ENCODE measurements at regions not wholly inside any gene's neighbourhood (a gene's known extent, or its start where the extent isn't known, plus 50 kb on each side); places are given as distances from the start of the nearest gene placed in this dataset.

DNA sequence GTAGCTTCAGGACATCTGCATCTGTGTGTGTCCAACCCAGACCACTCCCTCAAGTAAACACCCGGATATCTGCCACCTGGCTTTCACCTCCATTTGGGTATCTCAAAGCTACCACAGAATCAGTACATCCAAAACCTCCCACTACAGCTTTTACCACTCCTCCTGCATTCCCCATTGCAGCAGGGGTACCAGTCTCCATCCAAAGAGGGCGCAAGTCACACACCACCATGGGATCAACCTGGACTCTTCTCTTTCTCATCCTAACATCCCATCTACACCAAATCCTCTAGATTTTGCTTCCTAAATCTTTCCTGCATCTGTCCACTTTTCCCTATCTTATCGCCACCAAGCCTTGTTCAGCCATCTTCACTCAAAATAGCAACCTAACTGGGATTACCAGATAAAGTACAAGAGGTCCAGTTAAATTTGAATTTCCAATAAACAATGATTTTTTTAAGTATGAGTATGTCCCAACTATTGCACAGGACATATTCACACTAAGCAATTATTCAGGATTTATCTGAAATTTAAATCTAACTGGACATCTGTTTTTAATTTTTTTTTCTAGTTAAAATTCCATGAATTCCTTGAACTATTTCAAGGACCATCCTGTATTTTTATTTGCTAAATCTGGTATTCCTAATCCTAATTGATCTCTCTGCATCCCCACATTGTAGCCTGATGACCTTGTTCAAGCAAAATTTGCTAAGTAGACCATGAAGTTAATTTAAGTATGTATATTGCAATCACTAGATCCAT lies 164.3 kb upstream of the MLN start:
- DNase-seq: peak; percentile 8

DNA sequence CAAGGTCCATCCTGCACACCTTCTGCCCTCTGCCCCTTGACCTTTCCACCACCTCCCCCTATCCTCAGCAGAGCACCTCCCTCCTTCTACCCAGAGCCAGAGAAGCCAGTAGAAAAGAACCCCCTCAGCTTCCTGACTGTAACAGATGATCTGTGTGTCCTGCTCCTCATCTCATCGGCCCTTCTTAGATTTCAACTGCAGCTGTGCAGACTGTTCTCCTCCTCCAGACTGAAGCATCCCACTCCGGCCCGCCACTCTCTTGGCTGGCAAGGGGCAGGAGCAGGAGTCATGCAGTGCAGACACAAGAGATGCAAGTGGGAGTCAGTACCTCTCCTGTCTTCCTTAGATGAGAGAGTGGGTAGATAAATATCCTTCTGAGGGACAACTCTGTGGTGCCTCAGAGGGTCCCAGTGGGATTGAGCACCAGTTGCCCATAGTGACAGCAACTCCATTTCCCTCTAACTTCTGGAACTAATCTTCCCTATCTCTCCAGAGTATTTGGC lies 163.5 kb upstream of the MLN start:
- DNase-seq: no peak

DNA sequence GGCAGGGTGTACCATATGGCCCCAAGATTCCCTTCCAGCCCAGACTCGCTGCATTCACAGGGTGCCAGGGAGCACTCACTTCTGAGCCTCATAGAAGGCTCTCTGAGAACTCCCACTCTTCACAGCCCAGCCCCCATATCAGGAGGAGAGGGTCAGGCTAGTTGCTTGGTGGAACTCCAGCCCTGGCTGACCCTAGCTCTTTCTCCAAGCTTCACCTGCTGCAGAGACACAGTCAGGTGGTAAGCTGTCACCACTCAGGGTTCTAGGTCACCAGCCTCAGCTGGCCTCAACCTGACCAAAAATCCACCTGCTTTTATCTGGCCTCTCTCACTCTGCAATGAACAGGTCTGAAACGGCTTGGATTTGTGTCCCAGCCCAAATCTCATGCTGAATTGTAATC lies 162.7 kb upstream of the MLN start:
- DNase-seq: no peak

DNA sequence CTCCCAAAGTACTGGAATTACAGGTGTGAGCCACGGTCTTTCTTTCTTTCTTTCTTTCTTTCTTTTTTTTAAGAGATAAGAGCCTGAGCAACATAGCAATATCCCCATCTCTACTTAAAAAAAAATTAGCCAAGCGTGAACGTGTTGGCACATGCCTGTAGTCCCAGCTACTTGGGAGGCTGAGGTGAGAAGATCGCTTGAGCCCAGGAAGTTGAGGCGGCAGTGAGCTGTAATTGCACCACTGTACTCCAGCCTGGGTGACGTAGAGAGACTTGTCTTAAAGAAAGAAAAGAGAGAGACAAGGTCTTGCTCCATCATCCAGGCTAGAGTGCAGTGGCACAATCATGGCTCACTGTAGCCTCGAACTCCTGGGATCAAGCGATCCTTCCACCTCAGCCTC lies 162.0 kb upstream of the MLN start:
- no peak for DNase-seq

DNA sequence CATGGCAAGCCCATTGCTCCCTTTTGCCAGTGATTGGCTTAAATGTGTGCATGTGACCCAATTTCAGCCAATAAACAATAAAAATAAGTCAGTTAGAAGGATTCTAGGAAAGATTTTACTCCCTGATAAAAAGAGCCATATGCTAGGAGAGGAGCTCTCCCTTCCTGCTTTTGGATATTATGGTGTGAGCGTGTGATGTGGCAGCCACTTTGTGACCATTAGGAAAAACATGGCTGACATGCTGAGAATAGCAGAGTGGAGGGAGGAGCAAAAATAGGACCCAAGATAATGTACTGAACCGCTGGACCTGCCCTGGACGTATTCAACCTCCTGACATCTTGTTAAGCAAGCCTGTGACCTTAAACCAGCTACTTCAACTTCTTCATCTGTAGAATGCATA lies 160.6 kb upstream of the MLN start:
- no peak for DNase-seq

DNA sequence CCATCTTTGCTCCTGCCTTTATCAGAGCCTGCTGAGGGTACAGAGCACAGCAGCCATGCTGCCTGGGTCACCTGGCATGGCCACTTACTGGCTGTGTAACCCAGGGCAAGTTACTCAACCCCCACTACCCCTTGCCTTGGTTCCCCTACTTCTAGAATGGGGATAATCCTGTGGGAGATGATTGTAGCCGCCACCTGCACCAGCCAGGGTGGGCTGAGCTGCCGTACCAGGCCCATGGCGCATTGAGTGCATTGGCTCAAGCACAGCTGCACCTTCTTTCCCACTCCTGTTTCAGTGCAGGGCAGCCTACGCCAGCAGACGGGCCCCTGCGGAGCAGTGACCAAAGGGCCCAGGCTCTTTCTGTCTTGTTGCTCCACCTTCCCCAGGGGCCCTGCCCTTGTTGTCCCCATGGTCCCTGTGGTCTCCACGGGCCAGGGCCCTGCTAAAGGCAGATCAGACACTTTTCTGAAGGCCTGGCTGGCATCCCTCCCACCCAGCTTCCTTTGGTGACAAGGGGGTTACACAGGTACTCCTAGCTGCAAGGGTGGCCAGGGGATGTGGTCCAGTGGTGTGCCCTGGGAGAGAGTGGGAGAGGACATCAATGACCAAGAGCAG lies 159.4 kb upstream of the MLN start:
- no peak for DNase-seq

DNA sequence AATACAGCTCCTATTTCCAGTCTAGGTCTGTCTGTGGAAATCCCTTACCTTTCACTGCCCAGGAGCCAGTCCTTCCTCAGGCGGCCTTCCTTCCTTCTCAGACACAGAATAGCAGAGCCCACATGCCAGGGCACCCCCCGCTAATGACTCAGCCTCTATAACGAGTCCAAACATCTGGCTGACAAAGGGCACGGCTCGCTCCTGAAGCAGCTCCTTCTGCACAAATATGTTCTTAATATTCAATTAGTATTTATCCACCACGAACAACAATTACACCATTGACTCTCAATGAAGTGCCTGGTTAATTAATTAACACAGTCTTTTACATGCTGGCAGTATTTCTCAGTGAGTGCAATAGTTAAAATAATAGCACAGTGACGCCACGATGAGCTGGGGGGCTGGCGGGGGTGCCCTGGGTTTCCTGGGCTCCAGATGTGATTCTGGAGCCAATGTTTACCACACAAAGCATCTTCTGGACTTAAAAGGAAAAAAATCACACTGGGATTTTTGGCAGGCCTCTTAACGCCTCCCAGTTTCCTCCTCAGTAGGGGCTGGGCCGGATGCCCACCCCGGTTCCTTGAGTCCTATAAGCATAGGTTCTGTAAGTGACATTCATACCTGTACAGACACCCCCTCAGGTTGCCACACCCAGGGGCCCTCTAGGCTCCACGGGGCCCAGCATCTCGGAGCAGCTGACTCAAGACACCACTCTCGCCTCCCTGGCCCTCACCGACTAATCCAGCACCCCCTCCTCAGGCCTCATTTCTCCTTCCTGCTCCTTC lies 158.6 kb upstream of the MLN start:
- no peak for DNase-seq

DNA sequence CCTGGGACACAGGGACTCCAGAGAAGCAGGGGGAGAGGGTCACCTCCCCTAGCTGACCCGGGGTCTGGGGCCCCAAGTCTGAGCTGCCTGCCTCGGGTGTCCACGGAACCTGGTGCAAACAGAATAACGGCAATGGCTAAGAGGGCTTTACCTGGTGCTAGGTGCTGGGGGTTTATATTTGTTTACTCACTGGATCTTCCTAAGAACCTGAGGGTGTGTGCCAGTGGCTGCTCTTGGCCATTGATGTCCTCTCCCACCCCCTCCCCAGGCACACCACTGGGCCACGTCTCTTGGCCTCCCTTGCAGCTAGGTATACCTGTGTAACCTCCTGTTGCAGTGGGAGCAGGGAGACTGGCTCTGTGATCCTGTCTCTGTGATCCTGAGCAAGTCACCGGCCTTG lies 157.9 kb upstream of the MLN start:
- DNase-seq: no peak

DNA sequence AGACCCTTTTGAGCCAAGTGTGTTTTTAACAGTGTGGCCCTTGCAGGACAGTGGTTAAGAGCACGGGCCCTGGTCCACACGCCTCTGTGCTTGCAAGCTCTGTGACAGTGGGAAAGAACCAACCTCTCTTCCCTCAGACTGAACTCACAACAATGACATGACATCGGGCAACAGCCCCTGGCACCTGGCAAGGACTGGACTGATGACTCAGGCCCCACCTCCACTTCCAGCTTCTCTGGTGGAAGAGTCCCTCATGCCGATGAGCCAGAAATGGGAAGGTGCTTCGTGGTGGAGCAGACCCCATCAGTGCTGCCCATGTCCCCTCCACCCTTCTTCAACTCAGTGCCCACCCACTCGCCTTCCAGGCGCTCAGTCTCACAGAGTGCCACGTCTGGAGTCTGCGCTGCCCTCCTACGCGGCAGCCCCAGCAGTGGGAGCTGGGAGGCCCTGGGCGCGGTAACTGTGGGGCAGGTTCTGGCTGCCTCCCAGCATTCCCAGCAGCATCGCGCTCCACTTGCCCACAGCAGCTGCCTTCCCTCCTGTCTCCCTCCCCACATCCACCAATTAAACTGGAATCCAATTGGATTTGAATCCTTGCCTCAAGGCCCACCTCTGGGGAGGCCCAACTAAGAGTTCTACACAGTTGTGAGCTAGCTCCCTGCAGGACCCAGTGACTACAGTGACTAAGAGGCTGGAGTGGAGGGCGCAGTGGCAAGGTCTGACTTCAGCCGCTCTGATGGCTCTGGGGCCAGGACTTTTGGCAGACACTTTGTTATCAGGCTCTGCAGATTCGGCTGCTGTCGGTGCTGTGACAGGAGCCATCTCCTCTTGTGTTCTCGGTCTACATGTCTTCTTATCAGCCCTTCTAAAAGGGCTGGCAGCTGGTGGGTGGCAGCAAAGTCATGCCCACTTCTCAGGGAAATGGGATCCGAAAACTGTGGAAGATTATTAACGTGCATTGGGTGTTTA lies 156.8 kb upstream of the MLN start:
- no peak for DNase-seq

DNA sequence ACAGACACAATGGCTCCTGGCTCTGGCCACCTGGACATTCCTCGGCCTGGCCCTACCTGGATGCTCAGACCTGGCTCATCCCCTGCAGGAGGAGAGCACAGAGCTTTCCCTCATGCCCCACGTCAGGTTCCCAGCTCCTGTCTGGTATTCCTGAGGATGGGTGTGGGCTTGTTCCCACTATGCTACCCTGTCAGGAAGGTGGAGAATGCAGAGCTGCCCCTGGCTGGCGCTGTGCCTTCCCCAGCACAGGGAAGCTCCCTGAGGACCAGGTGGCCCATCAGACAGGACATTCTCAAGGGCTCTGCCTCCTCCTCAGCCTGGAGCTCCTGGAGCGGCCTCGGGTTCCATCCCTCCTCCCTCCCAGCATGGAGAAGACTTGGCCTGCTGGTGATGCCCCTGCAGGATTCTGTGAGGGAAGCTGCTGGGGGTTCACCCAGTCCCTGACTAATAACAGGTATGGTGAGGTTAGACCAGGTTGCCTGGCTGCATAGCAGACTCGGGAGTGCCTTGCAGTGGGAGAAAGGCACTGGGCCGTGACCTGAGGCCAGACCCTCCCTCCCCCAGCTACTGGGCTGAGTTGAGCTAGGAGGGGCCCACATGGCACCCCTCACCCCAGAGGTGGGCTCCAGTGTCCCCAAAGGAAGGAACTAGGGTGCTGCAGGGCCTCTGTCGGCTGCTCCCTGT lies 156.0 kb upstream of the MLN start:
- DNase-seq: no peak

DNA sequence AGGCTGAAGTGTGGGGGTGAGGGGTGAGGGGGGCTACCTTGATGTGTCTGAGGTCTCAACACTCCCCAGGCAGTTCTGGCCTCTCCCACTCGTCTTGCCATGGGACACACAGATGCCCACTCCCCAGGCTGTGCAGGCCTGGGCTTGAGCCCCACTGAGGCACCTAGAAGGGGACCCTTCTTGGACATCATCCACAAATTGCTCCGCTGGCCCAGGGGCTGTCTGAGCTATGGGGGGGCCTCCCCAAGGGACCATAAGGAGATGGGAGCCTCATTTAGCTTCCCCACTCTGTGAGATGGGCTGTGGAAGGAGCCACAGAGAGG lies 155.5 kb upstream of the MLN start:
- no peak for DNase-seq

DNA sequence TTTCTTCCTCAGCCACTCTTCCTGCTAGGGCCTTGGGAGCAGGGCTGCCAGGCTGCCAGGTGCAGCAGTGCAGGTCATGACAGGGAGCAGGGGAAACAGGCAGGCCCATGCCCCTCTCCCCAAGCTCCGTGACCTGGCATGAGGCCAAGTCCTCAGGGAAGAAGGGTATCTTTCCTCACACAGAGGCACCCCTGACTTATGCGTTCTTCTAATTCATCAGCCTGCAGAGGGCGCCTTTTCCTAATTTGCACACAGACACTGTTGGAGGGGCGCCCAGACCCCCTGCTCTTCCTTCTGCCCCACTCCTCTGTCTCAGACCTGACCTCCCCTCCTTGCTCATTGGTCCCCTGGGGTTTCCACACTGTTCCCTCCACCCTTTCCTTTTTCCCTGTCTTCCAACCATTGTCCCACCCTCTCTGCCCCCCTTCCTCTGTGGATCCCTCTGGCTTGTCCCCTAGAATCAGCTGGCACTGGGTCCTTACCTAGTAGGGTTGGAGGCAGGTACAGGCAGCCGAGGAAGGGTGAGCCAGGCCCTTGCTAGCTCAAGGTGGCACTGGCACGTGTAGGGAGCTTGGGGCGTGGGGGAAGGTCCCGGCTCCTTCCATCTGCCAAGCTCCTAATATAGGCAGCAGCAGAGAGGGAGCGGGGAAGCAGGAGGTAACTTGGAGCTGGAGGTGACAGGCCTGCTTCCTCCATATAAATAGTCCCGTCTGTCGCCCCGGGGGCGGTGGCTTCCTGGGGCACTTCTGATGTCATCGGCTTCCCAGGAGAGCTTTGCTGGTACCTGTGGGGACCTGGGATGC lies 154.9 kb upstream of the MLN start:
- no peak for DNase-seq

DNA sequence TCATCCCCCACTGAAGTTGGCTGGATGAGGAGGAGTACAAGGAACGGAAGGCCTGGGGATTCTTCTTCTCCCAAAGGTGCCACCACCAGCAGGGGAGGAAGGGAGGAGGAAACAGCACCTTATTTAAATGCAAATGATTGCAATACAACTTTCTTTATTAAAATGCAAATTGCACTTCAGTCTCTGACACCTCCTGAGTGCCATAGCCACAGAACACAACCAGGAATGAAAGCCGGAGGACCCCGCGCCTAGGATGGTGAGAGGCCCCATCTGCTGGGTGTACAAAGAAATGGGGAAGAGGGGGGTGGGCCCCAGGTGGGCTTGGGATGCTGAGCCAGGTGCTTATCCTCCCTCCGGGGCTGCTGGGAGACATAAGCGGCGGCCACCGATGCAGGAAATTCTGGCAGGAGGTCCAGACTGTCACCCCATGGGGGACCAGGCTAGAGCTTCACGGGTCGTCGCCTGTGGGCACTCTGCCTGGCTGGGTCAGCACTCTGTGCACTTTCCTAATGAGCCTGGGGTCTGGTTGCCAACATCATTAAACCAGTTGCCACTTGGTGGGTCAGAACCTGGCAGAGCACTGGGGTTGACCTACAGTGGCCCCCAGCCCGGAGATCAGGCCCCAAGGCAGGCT lies 154.2 kb upstream of the MLN start:
- DNase-seq: peak; percentile 17

DNA sequence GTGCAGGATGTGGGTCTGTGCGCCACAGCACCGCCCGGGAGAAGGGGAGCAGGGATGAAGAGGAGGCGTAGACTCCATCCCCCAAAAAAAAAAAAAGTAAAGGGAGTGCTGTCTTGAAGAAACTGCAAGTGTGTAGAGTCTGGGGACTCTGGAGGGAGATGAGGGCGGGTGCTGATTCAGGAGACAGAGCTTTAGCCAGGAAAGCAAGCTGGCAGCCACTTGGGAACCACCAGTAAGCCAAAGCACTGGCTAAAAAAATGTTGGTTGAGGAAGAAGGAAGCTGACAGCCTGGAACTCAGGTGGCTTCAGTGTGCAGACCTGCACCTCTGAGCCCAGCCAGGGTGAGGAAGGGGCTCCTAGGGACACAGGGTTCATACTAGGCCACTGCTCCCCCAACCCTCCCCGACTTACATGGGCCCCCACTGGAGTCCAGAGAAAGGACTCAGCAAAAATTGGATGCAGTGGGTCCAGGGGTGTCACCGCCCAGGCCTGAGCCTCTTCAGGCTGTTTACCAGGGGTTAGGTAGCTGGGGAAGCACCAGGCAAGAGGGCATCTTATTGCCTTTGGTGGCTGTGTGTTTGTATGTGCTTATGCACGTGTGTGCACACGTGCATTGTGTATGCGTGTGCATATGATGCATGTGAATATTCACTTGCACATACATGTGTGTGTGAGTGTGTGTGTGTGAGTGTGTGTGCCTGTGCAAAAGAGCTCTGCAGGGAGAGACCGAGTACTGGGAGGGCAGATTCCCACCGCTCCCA lies 153.5 kb upstream of the MLN start:
- DNase-seq: no peak

DNA sequence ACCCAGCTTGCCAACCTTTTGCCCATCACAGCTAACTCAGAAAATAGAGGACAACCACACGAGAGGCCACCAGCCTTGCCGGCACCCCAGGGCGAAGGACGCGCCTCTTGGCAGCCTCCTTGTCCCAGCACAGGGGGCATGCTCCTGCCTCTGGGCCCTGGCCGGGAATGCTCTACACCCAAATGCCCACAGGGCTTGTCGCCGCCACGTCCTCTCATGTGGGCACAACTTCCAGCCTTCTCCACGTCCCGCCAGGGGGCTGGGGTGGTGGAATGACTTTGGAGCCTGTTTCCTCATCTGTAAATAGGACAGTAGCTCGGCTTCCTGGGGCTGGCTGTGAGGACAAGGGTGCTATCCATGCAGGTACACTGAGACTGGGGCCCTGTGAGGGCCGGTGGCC lies 152.4 kb upstream of the MLN start:
- no peak for DNase-seq

DNA sequence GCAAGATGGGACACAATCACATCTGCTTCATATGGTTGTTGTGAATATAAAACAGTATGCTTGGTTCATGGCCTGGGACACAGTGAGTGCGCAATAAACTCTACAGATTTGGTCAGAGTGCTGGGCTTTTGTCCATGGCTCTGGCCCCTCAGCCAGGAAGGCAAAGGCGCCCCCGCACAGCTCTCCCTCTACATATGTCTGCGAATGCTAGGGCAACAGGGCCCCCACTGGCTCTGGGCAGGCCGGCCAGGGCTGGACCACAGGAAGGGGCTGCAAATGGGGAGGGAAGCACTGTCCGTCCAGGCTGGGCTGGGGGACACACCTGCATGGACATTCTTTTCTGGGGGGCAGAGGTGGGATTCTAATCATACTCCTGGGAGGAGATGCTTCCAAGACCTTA lies 151.8 kb upstream of the MLN start:
- no peak for DNase-seq

DNA sequence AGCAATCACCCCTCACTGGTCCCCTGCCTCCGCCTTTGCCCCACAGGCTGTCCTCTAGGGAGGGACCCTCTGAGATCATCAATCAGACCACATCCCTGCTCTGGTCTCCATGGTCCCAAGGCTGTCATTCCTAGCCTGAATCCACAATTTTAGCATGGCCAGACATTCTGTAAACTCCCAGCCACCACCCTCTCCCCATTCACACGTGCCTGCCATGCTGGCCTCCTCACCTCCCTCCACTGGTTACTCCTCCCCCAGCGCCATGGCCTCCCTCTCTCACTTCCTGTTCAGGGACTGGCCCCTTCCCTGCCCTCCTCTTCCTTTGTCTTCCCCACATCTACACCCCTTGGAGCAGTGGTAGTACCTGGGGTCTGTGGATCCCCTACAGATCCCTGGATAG lies 150.7 kb upstream of the MLN start:
- no peak for DNase-seq

DNA sequence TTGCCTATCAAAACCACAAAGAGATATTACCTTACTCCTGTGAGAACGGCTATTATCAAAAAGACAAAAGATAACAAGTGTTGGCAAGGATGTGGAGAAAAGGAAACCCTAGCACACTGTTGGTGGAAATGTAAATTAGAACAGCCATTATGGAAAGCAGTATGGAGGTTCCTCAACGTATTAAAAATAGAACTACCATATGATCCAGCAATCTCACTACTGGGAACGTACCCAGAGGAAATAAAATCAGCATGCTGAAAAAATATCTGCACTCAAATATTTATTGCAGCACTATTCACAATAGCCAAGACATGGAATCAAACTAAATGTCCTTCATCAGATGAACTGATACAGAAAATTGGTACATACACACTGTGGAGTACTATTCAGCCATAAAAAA lies 149.4 kb upstream of the MLN start:
- peak; percentile 86 for DNase-seq

DNA sequence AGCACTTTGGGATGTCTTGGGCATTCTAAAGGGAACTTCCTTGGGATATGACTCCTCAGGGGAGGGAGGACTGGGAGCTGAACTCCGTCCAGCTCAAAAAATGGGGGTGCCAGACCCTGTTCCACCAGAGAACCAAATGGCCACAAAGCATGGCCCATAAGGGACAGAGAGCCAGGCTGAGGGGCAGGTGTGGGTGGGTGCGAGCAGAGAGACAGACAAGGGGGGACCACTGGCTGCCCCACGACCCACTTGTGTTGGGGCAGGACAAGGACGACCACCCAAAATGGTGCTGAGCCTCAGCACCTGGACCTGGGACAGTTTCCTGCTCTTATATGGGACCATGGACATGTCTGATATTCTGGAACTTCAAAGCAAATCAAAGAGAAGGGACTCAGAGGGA lies 148.2 kb upstream of the MLN start:
- DNase-seq: no peak
